ENCODE measurements at regions not wholly inside any gene's neighbourhood (a gene's known extent, or its start where the extent isn't known, plus 50 kb on each side); places are given as distances from the start of the nearest gene placed in this dataset.

DNA sequence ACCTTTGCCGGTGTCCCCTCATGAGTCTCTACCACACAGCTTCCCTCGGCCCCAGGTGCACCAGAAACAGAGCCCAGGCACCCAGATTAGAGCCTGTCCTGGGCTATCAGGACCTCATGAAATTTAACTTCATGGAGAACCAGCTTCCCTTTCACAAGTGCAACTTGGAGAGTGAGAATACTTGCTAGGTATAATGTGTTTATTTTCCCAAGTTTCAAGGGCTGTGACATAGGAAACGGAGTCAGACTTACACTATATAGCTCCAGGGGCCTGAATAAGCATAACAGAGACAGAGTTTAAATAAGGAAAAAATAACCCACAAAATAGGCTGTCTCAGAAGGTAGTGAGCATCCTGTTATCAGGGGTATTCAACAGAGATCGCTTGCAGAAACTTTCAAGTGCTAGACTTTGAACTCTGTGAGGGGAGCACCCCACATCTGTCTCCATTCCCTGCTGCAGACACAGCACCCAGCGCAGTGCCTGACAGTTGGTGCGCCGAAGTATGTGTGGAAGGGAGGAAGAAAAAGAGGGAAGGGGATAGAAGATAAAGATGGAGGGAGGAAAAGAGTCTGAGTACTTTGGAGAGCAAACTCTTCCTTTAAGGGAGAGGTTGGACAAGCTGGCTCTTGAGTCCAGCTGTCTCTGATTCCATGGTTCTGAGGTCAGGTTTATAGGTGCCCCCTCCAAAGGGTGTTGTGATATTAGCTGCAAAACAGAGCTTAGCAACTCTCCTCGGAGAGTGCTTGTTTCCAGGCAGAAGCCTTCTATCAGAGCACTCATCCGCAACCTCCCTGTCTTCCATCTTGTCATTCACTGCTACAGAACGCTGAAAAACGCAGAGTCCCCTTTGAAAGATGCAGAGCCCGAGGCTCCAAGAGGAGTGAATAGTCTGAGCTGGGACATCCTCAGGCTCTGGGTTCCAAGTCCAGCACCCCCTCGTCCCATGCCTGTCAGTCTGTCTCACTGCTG lies 84.8 kb downstream of the CPN2 start:
- no peak for DNase-seq

DNA sequence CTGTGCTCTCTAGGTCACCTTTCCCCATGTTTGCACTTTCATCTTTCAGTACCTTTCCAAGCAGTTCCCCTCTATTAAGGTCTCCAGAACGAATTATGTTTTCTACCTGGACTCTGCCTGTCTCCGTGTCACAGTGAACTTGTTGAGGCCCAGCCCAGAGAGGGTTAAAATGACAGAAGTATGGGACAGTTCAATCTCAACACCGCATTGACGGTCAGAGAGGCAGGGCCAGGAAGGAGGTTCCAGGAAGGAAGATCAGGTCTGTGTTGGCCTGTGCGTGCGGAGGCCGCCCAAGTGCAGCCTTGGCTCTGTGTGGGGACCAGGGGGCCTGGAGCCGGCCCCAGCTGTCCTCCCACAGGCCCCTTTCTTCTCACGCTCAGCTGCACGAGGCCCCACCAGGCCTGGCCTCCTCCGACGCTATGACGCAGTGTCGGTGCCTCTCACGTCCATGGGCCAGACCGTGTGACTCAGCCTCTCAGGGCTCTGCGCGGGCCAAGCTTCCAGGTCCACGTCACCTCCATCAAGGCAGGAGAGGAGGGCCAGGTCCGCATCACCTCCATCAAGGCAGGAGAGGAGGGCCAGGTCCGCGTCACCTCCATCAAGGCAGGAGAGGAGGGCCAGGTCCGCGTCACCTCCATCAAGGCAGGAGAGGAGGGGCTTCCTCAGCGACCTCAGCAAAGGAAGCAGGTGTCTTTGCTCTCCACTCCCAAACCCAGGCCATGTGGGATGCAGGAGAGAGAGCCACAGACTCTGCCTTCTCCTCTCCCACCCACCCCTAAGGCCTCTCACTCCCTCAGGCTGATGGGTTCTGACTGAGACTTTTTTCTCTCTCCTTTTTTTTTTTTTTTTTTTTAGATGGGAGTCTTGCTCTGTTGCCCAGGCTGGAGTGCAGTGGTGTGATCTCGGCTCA lies 83.1 kb downstream of the CPN2 start:
- DNase-seq: no peak

DNA sequence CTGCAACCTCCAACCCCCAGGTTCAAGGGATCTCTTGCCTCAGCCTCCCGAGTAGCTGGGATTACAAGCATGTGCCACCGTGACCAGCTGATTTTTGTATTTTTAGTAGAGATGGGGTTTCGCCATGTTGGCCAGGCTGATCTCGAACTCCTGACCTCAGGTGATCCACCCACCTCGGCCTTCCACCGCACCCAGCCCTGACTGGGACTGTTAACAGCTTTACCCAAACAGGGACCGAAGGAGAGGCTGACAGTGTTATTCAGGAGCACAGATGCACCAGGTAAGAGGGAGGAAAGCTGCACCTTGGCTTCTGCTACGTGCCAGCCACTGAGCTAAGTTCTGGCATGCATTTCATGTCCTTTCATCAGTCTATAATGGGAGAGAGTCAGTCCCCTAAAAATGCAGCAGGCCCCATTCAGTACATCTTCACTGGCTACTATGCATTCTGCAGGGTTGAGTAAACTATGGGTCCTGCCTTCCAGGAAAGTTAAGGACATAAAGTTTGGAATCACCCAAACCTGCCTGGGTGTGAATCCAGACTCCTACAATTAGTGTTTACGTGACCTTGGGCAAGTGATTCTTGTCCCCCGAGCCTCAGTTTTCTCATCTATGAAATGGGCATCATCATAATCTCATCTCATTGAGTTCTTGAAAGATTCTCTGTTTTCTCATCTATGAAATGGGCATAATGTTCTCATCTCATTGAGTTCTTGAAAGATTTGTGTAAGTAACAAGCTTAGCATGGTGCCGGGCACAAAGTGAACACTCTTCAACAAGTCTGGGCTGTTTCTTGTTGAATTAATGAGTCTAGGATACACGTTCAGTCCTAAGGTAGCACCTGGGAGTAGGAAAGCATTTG lies 82.2 kb downstream of the CPN2 start:
- DNase-seq: no peak

DNA sequence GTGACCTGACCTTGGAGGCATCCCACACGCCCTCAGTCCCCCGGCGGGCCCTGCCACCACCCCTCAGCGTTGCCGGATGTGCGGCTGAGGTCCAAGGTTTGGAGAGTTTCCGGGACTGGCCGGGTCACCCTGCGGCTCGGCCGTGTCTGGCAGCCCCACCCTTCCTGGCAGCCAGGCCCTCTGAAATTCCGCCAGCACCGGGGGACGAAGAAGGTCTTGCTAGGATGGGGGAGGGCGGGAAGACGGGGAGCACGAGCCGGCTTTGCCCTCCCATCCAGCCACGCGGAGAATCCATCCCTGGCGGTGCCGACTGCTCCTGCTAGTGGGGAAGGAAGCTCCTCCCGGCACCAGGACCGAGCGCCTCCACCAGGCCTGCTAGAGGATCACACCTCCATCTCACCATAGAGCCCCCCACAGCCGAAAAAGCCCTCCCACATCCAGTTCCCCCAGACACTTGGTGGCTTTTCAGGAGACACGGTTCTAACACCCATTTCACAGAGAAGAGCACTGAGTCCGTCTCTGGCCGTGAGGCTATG lies 81.5 kb downstream of the CPN2 start:
- peak; percentile 44 to 77 (median 60) for DNase-seq

DNA sequence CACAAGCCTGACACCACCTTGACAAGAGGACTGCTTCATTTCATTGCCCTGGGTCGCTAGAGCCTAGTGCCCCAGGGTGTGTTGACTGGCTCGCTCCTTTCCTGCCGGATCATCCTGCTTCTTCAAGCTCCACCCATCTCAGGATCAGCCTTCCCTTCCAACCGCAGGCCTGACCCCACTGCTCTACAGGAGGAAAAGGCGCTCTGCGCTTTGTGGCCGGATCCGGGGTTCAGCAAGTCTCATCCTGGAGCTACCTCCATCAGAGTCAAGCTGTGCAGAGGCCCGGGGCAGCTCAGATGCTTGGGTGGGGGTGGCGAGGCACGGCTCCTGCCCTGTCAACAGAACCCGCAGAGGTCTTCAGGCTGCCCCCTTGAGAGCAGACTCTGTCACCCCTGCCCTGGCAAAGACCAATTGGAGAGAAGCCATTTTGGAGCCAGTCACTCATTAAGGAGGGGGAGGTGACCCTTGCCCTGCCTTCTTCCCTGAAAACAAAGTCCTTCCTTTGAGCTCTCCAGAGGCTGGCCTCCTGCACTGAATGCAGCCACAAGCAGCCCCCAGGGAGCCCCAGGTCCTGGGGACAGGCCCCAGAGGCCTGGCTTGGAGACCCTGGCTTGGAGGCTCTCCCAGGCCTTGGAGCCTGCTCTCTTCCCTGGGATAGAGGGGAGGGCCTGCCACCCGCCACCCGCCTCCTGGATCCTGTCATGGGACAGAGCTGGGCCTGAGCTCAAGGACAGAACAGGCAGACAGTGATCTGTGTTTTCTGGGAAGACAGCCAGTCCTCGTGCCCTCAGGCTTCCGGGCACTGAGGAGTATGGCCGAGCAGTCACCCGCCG lies 80.3 kb downstream of the CPN2 start:
- DNase-seq: peak; percentile 30 to 57 (median 45)

DNA sequence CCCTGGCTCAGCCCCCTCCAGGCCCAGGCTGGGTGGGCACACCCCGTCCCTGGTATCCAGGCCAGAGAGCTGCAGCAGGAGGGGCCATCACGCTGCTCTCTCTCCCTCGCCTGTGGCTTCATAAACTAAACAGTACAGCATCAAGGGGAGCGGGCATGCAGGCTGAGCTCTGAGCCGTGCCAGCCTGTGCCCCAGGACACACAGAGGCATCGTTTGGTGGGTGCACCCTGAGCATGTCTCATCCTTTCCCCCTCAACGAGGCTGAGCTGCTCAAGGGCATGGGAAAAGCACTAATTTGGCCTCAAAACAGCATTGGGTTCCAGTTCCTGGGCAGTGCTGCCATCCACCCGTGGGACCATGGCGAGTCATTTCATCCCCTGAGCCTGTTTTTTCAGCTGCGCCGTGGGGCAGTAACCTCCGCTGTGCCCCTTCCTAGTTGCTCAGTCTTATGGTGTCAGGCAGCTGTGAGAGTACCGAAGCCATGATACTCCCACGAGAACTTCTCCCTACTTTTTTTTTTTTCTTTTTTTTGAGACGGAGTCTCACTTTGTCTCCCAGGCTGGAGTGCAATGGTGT lies 79.6 kb downstream of the CPN2 start:
- no peak for DNase-seq

DNA sequence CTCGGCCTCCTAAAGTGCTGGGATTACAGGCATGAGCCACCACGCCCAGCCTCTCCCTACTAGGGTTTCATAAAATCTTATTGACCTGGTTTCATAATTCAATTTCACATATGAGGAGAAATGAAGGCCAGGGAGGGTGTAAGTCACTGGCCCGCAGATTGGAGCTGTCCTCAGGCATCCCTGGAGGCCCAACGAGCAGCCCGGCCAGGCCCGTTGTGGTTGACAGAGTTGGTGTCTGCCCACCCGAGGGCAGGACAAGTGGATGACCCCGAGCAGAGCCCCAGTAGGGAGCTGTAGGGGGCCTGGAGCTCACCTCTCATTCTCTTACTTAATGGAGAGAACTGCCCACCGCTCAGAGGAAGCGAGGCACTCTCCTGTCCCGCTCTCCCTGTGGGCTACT lies 78.9 kb downstream of the CPN2 start:
- DNase-seq: no peak

DNA sequence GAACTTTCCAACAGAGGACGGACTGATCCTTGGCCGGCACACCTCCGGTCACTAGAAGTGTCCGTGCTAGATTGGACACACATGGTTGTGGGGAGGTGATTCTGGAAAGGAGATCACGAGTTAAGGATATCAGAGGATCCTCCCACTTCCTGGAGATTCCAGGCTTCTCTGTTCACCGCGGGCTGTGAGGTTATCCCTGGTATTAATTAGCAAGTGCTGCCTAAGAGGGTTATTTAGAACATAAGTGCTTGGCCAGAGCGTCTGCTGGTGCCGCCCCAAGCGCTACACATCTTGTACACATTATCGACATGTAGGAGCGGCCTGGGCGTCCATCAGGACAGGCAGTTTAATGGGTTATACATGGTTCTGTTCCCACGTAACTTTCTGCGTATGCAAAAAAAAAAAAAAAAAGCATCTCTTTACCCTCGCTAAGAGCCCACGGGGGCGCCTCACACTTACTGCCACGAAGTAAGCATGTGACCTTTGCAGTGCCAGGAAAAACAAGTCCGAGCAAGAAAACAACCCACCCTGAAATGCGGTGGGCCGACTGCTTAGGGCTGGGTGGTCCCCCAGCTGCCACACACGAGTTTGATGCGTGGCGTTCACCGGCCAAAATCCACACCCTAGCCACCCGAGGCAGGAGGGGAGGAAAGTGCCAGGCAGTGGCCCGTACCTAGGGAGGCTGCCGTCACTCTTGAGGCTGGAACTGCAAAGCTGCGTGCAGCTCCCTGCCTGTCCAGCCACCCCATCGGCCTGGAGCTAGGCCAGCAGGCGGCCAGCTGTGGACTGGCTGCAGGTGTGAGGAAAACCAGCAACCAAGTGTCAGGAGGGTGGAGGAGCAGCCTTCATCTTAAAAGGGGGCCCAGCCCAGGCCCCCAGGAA lies 78.0 kb downstream of the CPN2 start:
- no peak for DNase-seq

DNA sequence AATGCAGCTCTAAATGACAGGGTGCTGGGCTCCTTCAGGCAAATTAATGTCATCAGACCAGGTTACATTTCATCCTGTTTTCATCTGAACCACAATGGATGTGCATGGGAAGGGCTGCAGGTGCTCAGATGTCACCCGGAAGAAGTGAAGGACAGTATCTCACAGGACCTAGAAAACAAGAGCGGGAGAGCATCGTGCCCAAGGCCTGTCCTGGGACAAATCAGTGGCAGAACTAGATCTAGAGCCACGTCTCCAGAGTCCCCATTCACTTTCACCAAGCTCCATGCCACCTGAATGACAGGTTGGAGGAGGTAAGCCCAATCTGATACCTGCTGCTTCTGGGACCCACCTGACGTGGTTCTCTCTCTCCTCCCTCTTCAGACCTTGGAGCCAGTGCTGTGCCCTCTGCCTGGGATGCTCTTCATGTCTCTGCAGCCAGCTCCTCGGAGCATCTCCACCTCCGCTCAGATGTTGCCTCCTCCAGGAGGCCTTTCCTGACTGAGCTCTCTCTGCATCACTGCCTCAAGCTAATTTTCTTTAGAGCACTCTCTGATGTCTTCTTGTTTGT lies 77.3 kb downstream of the CPN2 start:
- no peak for DNase-seq

DNA sequence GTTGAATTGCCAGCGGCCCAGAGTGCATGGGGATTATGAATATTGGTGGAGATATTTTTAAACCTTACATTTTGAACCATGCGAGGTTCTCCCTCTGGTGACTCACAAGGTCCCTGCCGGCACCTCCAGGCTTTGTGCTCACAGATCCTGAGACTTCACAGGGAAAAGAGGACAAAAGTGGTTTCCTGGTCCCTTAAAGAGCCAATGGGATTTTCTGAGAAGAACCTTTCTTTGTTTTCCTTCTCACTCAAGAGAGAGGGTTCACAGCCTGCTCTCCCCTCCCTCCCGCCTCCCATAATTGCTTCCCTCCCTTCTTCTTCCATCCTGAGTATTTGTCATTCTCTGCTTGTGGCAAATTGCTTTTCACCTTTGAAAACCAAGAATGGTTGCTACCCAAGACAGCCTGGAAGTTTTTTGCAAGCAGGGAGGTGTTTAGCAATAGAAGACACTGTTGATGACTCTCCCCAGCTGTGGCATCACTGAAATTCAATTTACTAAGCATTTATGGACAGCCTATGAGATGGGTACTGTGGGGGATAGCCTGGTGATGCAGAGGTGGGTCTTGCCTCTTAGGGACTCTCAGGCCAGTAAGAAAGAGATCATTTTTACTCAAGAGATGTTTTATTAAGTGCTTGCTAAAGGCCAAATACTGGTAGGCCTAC lies 76.6 kb downstream of the CPN2 start:
- DNase-seq: no peak

DNA sequence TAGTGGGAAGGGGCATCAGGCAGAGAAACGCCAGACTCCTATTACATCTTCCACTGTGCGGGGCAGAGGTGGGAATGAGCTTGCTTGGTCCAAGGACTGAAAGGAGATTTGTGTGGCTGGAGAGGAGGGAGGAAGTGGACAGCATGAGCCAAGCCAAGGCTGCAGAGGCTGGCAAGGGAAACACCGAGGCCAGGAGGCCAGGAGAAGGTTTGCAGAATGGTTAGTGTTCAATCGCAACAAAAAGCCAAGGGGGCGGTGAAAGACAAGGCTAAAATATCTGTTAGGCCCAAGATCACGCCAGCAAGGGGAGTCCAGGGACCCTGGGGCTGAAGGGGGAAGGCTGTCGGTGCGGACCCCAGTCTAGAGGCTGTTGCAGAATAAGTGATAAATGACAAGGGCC lies 75.8 kb downstream of the CPN2 start:
- DNase-seq: no peak

DNA sequence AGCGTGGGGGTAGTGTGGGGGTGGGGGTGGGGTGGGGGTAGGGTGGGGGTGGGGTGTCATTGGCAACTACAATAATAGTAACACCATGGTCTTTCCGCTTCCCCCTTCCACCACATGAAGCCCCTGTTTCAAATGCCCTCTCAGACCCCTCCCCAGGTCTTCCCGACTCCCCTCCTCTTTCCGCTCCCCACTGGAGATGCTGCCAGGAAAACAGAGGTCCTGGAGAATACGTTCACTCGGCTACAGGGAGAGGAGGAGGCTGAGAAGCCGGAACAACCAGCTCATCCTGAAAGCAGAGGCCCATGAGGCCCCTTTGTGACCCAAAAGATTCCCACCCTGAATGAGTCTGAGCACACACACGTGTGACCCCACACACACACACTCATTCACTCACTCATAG lies 75.4 kb downstream of the CPN2 start:
- DNase-seq: no peak

DNA sequence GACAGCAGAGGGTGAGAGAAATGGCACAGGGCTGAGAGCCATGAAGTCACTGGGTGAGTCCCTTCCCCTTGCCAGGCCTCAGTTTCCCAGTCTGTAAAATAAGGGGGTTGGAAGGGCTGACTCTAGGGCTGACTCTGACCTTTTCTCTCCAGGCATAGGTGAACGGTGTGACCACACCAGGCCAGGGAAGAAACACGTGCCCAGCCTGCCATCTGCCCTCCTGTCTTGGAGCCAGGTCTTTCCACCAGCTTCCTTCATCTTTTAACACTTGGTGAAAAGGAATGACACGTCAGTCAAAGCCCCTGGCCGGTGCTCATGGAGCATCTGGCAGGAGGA lies 74.4 kb downstream of the CPN2 start:
- no peak for DNase-seq

DNA sequence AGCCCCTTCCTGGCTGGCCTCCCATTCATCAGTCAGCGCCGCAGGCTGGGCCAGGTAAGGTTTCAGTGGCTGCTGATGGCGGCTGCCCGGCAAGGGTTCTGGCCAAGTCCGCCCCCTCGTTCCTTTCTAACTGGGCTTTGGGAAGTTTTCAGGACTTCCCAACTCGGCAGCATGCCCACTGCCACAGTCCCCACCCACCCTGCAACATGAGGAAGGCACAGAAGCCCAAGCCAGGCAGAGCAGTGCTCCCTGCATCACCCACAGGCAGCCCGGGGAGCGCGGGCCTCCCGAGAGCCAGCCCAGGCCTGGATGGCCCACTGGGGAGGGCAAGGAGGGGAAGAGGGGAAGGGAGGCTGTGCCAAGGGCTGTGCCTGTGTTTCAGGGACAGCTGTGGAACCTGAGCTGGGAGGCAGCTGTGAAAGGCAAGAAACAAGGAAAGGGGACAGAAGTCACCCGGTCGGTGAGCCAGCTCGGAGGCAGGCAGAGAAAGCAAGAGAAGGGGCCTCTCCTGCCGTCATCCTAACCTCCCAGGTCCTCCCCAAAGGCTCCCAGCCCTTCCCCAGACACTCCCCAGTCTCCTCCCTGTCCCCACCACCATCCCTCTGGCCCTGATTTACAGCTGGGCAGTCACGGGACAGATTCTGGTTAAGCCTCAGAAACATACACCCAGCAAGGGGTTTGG lies 73.9 kb downstream of the CPN2 start:
- no peak for DNase-seq

DNA sequence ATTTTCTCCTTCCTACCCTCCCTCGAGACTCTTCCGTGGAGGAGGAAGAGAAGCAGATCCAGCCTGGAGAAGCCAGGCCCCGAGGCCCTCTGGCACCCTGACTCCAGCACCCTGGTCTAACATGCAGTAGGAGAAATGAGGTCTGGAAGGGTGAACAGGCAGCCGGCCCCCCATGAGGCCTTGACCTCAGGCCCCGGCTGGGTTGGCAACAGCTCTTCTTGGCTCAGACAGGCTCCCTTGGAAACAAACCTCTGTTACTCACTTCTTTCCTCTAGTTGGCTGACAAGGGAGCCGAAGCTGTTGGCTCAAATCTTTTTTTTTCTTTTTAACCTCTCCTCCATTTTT lies 73.4 kb downstream of the CPN2 start:
- DNase-seq: no peak

DNA sequence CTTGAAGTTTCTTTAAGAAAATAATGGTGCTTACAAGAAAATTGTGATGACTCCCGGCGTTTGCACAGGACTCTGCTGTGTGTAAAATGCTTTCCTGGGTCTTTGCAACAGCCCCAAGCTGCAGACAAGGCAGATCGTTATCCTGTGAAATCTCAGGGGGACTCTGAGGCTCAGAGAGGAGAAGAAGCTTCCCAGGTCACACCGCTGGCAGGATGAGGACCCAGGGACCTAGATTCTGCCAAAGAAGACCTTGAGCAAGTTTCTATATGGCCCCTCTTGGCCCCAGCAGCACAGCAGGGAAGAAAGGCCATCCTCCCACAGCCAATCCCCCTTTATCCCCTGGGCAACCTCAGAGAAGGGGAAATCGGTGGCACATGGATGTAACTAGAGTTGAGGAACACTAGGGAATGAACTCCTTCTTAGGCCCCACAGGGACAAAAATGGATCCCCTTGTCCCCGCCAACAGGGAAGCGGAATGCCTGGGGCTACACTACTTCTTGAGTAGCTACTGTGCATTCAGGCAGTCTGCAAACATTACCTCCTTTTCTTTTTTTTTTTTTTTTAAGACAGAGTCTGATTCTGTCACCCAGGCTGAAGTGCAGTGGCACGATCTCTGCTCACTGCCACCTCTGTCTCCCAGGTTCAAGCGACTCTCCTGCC lies 72.8 kb downstream of the CPN2 start:
- DNase-seq: no peak

DNA sequence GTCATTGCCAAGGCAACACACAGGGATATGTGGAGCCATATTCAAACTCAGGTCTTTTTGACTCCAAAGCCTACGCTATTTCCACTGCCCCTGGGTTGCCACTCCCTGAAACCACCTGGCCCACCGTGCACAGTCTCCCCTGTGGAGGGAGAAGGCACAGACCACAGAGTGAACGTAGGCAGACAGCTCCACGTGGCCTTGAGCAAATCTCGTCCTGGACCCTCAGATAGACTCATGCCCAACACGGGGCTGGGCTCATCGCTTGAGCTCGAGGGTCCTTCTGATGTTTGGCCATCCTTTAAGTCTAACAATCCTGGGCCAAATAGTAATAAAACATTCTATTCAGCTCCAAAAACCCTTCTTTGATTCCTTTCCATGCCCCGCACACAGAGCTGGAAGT lies 72.0 kb downstream of the CPN2 start:
- DNase-seq: no peak
